Right cardiac atrium (tissue), 5 donors: ENCODE measurements at regions not wholly inside any gene's neighbourhood (a gene's known extent, or its start where the extent isn't known, plus 50 kb on each side); places are given as distances from the start of the nearest gene placed in this dataset.
"Not testable (repeated sequence)": the region's sequence is repeated elsewhere in the genome, so short reads cannot be mapped to it uniquely, and the experiment has no call there.

Source experiments
- ATAC-seq, 2 donors: fragments of 200-7000 bp; cut with Tn5 transposase; one replicate each; pipeline versions ENCODE4 v1.8.0 to v1.9.1; 2020; ENCODE audit warnings: moderate library complexity in 2 of 2, mild to moderate bottlenecking in 1 of 2
- DNase-seq, 3 donors: peaks; one replicate each; pipeline ENCODE4 v3.0.0-alpha.2; 2020
- H3K27ac ChIP-seq: one replicate; pipeline ENCODE4 v1.5.1; 2013; ENCODE audit warnings: mild to moderate bottlenecking, low read length, control low read depth, moderate library complexity
- H3K27me3 ChIP-seq: one replicate; pipeline ENCODE4 v1.6.1; 2013; ENCODE audit not compliant: control insufficient read depth, insufficient read depth
- H3K4me1 ChIP-seq: one replicate; pipeline ENCODE4 v1.6.1; 2013; ENCODE audit warnings: low read length; ENCODE audit not compliant: control insufficient read depth, insufficient read depth
- H3K4me3 ChIP-seq: one replicate; pipeline ENCODE4 v1.5.1; 2013; ENCODE audit warnings: low read length, control low read depth
- H3K9me3 ChIP-seq: one replicate; pipeline ENCODE4 v1.6.1; 2013; ENCODE audit warnings: low read length; ENCODE audit not compliant: control insufficient read depth
- WGBS: extraction: QIAGEN DNeasy Blood & Tissue Kit; methylation state at CpG from one replicate; pipeline ENCODE4 v1.1.7; 2013; 5-methylcytosine and 5-hydroxymethylcytosine counted together
- intact Hi-C, 4 donors: fragments of 100-400 bp; cut with DNase I; formaldehyde crosslinking; loops; one replicate each; pipeline versions ENCODE4 v1.11.0 to v1.14.0; 2022 to 2023
- donor health status: healthy with polysubstance abuse.
- donor health status: DM: no; HTN: yes; CAD: no.
- donor health status: DM: no; HTN: no; CAD: no.
- donor health status: DM: no; HTN: yes; CAD: no; lungs with severe emphysema.
- donor health status: DM: yes; HTN: yes; CAD: no.

- DNase-seq (no peak), ATAC-seq (no peak)
- Histone ChIP-seq H3K4me1 (no peaks in the 10 kb centered on the region), H3K27me3 (no peaks in the 10 kb centered on the region), H3K9me3 (no peaks in the 10 kb centered on the region), H3K27ac (no peak overlapping the region), H3K4me3 (no peak overlapping the region)
- WGBS = 39% methylated on average over 5 of the region's 5 CpGs
- intact Hi-C loops = no loop called here
Observed at GRCh38 chr18:30889519-30890301, 152.8 kb downstream of the DSC3 start.

- intact Hi-C loops = no loop called here
- no peaks in the 10 kb centered on the region for H3K4me1 ChIP-seq
- ATAC-seq (no peak), DNase-seq (no peak)
- H3K4me3 ChIP-seq = no peak overlapping the region
- WGBS = 77% methylated on average over 5 of the region's 5 CpGs
- H3K9me3 ChIP-seq = no peaks in the 10 kb centered on the region
- no peaks in the 10 kb centered on the region for H3K27me3 ChIP-seq
- H3K27ac ChIP-seq = no peak overlapping the region
Observed at GRCh38 chr18:30888344-30888743, 154.2 kb downstream of the DSC3 start.

GRCh38 chr18:30886998-30887397 lies 155.5 kb downstream of the DSC3 start:
- ATAC-seq = no peak
- H3K27me3 ChIP-seq = no peaks in the 10 kb centered on the region
- no peak for DNase-seq
- no peaks in the 10 kb centered on the region for H3K9me3 ChIP-seq
- no peak overlapping the region for H3K27ac ChIP-seq
- H3K4me3 ChIP-seq = no peak overlapping the region
- 95% methylated on average over 4 of the region's 4 CpGs for WGBS
- intact Hi-C loops = no loop called here
- no peaks in the 10 kb centered on the region for H3K4me1 ChIP-seq

GRCh38 chr18:30870466-30870865 lies 172.1 kb downstream of the DSC3 start:
- no peaks in the 10 kb centered on the region for H3K9me3 ChIP-seq
- intact Hi-C loops = no loop called here
- no peaks in the 10 kb centered on the region for H3K4me1 ChIP-seq
- ATAC-seq = peak; percentile 50 to 78
- 61% methylated on average over 2 of the region's 2 CpGs for WGBS
- DNase-seq = no peak
- no peak overlapping the region for H3K4me3 ChIP-seq
- no peaks in the 10 kb centered on the region for H3K27me3 ChIP-seq
- no peak overlapping the region for H3K27ac ChIP-seq

GRCh38 chr18:30862900-30863299 lies 179.6 kb downstream of the DSC3 start:
- Histone ChIP-seq H3K27ac (no peak overlapping the region), H3K4me1 (no peaks in the 10 kb centered on the region), H3K9me3 (no peaks in the 10 kb centered on the region), H3K4me3 (no peak overlapping the region), H3K27me3 (no peaks in the 10 kb centered on the region)
- intact Hi-C loops = no loop called here
- DNase-seq (no peak), ATAC-seq (peak; percentile 25 to 73)
- 47% methylated on average over 6 of the region's 6 CpGs for WGBS

- WGBS = 48% methylated on average over 3 of the region's 3 CpGs
- intact Hi-C loops = no loop called here
- no peaks in the 10 kb centered on the region for H3K9me3 ChIP-seq
- no peaks in the 10 kb centered on the region for H3K27me3 ChIP-seq
- no peak overlapping the region for H3K27ac ChIP-seq
- ATAC-seq = no peak
- DNase-seq = no peak
- no peaks in the 10 kb centered on the region for H3K4me1 ChIP-seq
- no peak overlapping the region for H3K4me3 ChIP-seq
Observed at GRCh38 chr18:30860741-30861140, 181.8 kb downstream of the DSC3 start.

GRCh38 chr18:30859036-30859435 lies 183.5 kb downstream of the DSC3 start:
- DNase-seq (no peak), ATAC-seq (no peak)
- Histone ChIP-seq H3K4me3 (no peak overlapping the region), H3K9me3 (no peaks in the 10 kb centered on the region), H3K27ac (no peak overlapping the region), H3K4me1 (no peaks in the 10 kb centered on the region), H3K27me3 (no peaks in the 10 kb centered on the region)
- intact Hi-C loops = no loop called here
- WGBS = 77% methylated on average over 3 of the region's 3 CpGs

- WGBS = 94% methylated on average over 2 of the region's 2 CpGs
- Histone ChIP-seq H3K4me3 (no peak overlapping the region), H3K9me3 (no peaks in the 10 kb centered on the region), H3K4me1 (no peaks in the 10 kb centered on the region), H3K27me3 (no peaks in the 10 kb centered on the region), H3K27ac (no peak overlapping the region)
- ATAC-seq = no peak
- intact Hi-C loops = no loop called here
- DNase-seq = no peak
Observed at GRCh38 chr18:30858560-30858959, 184.0 kb downstream of the DSC3 start.

GRCh38 chr18:30855762-30856161 lies 186.8 kb downstream of the DSC3 start:
- WGBS = 32% methylated on average over 2 of the region's 2 CpGs
- H3K4me3 ChIP-seq = no peak overlapping the region
- no peak for ATAC-seq
- no peak overlapping the region for H3K27ac ChIP-seq
- no peaks in the 10 kb centered on the region for H3K4me1 ChIP-seq
- no peak for DNase-seq
- no peaks in the 10 kb centered on the region for H3K27me3 ChIP-seq
- intact Hi-C loops = no loop called here
- no peaks in the 10 kb centered on the region for H3K9me3 ChIP-seq

- Histone ChIP-seq H3K4me1 (no peaks in the 10 kb centered on the region), H3K27ac (no peak overlapping the region), H3K27me3 (no peaks in the 10 kb centered on the region), H3K9me3 (no peaks in the 10 kb centered on the region), H3K4me3 (no peak overlapping the region)
- intact Hi-C loops = no loop called here
- no peak for DNase-seq
- ATAC-seq = no peak
Observed at GRCh38 chr18:30852980-30853379, 189.6 kb downstream of the DSC3 start.

GRCh38 chr18:30852541-30852940 lies 190.0 kb downstream of the DSC3 start:
- no peak overlapping the region for H3K4me3 ChIP-seq
- no peaks in the 10 kb centered on the region for H3K27me3 ChIP-seq
- no peak overlapping the region for H3K27ac ChIP-seq
- DNase-seq (no peak), ATAC-seq (no peak)
- no peaks in the 10 kb centered on the region for H3K9me3 ChIP-seq
- 73% methylated on average over 2 of the region's 2 CpGs for WGBS
- intact Hi-C loops = no loop called here
- H3K4me1 ChIP-seq = no peaks in the 10 kb centered on the region

GRCh38 chr18:30839056-30839561 lies 203.4 kb downstream of the DSC3 start:
- not testable (repeated sequence) for H3K4me1 ChIP-seq
- 95% methylated on average over 25 of the region's 25 CpGs for WGBS
- peak in 1 of 3 donors; percentile 27 for DNase-seq

More at GRCh38 chr18:30839056-30839561, 203.4 kb downstream of the DSC3 start:
- intact Hi-C loops, H3K27ac ChIP-seq, ATAC-seq, H3K27me3 ChIP-seq, H3K9me3 ChIP-seq, H3K4me3 ChIP-seq: not testable (repeated sequence)
